ENCODE measurements at regions not wholly inside any gene's neighbourhood (a gene's known extent, or its start where the extent isn't known, plus 50 kb on each side); places are given as distances from the start of the nearest gene placed in this dataset.
"Not testable (repeated sequence)": the region's sequence is repeated elsewhere in the genome, so short reads cannot be mapped to it uniquely, and the experiment has no call there.

DNA sequence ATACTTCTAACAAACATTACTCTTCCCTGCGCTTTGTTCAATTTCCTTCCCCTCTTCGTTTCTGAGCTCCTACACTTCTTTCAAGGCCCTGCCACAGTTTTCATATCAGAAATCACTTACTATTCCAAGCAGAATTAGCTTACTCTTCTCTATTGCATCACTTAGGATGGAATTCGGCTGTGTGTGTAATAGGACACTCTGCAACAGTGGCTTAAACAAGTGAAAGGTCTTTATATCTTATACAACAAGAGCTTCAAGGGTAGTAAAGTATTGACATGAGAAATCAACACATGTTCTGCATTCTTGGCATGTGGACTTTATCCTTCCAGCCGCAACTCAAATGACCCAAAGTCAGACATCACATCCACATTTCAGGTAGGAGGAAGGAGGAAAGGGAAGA lies 279.6 kb downstream of the PCDH20 start:
- no peak for DNase-seq

DNA sequence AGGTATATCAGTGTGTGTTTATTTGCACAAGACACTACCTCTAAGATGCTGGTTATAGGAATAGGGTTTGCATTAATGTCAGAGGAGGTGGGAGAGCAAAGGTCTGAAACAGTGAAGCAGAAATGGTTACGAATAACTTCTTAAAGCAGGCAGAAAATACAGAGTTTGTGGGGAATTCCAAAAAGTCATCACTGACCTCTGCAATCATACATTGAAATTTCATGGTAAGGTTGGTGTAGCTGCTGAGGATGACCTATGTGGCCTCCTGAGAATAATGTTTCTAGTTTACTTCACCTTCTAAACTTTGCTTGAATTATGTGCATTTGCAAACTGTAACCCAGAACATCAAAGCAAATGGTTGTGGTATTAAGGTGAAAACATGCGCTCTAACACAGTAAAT lies 280.1 kb downstream of the PCDH20 start:
- DNase-seq, result no peak

DNA sequence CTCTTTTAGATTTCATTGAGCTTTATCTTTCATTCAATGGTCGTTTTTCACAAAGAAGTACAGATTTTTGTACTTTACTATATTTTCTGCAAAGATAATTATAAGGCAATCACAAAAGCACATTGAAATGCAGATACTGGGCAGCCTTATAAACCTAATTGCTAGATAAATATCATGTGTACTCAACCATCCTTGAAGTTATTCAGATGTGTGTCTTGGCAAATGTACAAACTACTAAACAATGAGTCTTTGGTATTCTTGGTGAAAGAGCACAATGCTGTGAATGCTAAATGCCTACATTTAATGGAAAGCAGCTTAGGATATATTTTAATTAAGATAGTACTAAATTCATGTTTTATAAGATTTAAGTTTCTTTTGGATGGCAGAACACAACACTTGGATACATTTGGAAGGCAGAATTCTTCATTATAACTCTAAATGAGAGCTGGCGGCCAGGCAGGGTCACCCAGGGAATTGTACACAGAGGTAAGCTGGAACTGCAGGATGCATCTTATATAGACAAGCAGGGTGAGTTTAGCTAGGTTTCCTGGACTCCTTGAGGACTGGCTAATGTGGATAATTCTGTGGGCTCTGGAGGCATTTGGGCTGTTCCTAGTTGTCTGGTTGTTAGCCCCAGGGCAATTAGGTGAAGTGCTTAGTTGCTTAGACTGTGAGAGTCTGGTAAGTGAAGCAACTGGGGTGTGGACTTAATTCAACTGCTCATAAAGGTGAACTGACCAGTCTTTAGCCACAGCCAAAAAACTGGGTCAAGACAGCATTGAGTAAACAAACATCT lies 286.6 kb downstream of the PCDH20 start:
- DNase-seq, result no peak

DNA sequence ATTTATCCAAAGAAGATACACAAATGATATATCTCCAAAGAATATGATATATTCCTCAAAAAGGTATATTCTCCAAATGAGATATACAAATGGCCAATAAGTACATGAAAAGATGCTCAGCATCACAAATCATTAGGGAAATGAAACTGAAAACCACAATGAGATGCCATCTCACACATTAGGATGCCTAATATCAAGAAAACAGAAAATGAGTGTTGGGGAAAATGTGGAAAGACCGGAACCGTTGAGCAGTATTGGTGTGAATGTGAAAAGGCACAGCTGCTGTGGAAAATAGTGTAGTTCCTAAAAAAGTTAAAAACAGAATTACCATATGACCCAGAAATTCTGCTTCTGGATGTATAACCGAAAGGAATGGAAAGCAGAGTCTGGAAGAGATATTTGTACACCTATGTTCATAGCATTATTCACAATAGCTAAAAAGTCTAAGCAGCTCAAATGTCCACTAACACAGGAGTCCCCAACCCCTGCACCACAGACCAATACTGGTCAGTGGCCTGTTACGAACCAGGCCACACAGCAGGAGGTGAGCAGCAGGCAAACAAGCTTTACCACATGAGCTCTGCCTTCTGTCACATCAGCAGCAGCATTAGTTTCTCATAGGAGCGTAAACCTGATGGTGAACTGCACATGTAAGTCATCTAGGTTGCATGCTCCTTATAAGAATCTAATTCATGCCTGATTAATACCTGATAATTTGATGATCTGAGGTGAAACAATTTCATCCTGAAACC lies 291.9 kb downstream of the PCDH20 start:
- no peak for DNase-seq

DNA sequence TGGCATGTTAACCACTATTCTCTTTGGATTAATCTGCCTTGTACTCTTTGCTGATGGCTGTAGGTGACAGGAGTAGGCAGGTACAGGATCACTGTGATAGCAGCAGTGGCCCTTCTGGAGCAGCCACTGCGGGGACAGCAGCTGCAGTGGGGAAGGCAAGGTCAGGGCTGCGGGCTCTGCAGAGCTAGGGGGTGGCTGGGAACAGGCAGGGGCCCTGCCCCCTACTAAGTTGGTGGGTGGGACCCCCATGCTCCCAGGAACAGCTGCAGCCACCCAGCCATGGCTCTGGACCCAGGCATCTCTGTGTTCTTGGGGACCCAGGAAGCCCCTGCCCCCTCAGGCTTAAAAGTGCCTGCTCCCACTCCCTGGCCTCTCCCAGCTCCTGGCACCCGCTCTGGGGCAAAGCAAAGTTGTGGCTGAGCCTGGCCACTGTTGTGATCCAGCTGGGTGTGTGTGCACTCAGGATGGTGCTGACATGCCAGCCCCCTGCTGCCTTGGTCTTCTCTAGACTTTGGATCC lies 302.4 kb downstream of the PCDH20 start:
- no peak for DNase-seq

DNA sequence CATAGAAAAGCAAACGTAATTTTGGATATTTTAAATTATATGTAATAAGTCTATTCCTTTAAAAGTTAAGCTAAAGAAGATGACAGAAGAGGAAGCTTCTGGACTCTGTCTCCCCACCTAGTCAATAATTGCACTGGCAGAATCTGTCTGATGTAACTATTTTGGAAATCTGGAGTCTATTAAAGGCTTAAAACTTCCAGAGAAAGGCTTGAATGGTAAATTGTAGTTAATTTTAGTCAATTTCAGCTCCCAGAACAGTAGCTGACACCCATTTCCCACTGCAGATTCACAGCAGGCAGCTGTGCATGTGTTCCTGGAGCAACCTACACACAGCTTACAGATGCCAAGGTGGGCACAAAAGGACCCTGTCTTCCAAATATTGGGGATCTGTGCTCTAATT lies 304.1 kb downstream of the PCDH20 start:
- no peak for DNase-seq

DNA sequence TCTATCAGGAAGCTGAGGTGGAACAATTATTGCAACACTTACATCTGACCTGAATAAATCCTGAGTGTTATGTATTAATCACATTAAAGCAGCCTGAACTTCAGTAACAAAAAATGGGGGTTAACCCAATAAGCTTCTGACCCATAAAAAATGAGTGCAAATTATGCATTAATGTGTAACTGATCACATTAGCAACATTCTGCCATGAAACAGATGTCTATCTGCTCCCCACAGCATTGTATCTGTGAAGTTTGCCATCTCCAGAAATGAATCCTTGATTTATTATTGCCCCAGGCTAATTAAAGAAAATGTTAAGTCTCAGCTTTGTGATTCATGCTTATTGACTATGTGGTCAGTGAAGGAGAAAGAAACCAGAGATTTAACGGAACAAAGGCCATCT lies 304.9 kb downstream of the PCDH20 start:
- no peak for DNase-seq

DNA sequence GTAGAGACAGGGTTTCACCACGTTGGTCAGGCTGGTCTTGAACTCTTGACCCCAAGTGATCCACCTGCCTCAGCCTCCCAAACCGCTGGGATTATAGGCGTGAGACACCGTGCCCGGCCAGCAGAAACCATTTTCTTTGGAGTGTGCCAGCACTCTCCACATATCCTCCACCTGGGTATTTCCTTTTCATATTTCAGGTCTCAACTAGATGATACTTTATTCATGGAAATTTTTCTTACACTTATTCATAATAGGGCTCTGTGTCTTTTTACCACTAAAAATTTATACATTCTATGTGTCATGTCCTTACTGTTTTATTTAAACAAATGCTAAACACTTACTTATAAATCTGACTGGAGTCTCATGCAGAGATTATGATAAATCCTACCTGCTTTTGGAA lies 305.9 kb downstream of the PCDH20 start:
- no peak for DNase-seq

DNA sequence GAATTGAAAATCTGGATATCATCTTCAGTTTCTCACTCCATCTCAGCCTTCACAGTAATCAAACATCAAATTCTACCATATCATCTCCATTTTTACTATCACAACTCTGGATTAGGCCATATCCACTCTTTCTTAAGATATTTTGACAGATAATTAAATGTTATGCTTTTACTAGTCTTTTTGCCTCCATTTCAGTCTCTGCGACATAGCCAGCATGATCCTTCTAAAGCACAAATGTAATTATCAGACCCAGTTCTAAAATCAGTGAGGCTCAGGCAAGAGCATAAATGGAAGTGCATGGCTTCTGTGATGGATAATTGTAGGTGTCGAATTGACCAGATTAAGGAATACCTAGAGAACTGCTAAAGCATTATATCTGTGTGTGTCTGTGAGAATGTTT lies 307.7 kb downstream of the PCDH20 start:
- no peak for DNase-seq

DNA sequence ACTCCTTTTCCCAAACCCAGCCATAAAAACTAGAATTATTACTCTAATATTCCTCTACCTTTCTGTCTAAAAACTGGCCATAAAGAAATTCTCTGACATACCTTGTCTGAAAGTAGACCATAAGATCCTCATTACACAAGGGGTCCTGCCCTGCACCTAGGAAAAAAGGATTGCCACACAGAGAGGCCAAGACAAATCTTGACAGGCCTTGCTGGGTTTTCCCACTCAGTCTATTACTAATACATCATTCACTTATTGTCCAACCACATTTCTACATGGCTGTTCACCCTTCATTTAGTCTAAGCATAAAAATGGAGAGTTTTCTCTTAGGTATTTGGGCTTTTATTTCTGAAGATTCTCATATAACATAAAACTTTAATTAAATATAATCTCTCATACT lies 319.8 kb downstream of the PCDH20 start:
- DNase-seq, result no peak

DNA sequence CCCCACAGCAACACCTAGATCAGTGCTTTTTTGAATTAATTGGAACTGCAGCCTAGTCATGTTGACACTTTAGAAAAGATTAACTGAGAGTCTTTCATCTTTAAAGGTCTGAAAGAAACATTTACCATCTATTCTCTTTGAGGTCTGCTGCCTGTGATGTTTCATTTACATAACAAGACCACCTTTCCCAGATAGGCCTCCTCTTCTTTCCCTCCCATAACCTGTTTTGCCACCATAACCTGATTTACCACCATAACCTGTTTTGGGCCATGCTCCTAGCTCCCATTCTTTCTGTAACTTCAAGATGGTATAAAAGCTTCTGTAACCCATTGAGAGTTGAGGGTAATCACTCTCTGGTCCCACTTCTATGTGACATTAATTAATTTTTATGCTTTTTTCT lies 320.8 kb downstream of the PCDH20 start:
- no peak for DNase-seq

DNA sequence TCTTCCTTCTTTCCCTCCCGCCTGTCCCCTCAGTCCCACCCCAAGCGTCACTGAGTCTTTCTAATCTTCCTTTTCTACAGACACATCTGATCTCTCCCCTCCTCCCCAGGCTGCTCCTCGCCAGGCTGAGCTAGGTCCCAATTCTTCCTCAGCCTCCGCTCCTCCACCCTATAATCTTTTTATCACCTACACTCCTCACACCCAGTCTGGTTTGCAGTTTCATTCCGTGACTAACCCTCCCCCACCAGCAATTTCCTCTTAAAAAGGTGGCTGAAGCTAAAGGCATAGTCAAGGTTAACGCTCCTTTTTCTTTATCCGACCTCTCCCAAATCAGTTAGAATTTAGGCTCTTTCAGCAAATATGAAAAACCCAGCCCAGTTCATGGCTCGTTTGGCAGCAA lies 325.8 kb downstream of the PCDH20 start:
- not testable (repeated sequence) for DNase-seq

DNA sequence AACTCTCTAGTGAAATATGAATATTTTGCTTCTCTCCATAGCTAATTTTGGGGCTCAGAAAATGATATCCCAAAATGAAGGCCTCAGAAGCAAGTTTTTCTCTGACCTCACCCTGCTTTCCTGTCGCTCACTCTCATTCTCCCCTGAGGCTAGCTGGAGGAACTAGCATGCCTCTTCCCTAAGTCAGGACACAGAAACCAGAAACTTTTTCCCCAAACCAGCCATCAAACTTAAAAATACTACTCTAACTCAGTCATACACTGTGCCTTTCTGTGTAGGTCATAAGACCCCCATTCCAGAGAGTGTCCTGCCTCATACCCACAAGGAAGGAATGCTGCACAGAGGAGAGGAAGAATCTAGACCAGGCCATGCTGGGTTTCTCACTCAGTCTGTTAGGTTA lies 329.6 kb downstream of the PCDH20 start:
- no peak for DNase-seq

DNA sequence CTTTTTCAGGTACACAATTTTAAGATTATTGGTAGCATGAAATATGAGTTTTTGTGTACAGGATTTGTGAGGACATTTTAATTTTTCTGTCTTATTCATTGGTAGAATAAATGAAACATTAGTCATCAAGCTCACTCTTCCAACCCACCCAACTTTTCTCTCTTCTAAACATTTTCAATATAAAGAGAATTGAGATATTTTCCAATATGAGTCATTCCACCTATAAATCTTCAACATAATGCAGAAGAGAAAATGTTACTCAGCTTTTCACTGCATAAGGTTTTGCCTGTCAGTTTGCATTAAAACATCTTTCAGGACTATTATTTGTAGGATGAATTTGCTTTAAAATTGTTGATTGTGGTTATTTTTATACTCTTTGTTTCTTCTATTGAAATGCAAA lies 330.7 kb downstream of the PCDH20 start:
- DNase-seq, result no peak

DNA sequence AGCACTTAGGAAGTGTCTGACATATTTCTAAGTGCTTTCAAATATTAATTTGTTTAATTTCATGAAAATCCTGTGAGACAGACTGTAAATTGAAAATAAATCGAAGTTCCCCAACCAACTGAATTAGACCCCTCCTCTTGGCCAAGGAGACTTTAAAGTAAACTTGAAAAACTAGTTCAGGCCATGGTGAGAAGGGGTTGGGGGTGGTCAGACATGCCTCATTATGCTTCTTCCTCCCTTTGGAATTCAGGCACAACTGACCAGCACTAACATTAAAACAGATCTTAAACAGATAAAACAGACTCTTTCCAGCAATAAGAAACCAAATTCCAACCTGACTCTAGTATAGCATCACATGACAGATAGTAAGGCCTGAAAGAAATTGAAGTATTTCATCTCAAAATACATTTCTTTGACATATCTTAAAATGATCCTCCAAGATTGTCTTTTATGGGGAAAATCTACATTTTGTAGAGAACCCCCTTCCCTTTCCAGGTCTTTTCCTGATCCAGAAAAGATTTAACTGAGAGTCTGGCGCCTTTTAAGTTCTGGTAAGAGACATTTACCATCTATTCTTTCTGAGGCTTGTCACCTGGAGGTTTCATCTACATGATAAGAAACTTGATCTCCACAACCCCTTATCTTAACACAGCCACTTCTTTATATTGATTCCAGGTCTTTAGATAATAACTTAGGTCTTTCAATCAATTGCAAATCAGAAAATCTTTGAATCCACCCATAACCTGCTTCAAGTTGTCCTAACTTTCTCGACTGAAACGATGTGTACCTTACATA lies 336.5 kb downstream of the PCDH20 start:
- DNase-seq, result no peak

DNA sequence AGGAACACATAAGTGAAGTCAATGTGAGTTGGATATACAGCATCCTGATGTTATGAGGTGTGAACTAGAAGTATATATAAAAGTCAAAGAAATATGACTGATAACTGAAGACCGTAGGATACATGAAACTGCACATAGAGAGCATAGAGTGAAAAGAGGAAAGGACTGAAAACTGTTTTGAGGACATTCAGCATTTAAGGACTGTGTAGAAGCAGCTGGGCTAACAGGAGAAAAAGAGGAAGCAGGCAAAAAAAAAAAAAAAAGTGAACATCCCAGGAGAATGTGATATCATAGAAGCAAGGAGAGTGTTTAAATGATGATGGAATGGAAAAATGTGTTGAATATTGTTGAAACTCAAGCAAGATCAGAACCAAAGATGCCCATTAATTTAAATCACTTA lies 363.5 kb downstream of the PCDH20 start:
- no peak for DNase-seq

DNA sequence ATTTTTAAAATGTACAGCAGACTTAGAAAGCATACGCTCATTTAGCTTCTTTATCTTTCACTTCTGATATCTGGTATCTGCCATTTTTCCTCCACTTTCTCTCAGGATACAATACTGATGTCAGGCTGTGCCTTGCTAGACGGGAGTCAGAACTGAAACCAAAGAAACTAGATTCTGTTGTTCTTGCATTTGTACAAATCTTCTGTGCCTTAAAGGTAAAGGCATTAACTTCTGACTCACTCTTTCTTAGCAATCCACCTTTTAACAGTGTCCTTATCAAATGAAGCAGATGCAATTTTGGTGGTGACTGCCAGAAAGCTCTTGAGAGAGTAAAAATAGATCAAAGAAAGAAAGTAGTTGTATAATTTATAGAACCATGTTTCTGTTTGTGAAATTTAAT lies 370.4 kb downstream of the PCDH20 start:
- DNase-seq, result no peak

DNA sequence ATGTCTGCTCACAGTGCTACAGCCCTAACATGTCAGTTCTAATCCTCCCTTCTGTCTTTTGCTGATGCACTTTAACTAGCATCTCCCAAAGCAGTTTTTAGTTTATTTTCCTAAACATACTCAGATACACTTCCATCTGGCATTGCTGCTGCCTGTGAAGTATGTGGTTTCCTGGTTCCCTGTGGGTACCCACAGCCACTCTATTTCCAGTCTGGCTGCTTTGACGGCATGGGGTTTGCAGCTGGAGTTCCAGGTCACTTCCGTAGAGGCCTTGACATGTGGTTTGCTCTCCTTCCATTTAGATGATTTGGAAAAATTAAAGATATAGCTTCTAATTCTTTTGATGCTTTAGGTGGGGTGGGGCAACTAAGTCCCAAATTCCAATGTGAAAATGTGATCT lies 375.5 kb downstream of the PCDH20 start:
- DNase-seq, result no peak

DNA sequence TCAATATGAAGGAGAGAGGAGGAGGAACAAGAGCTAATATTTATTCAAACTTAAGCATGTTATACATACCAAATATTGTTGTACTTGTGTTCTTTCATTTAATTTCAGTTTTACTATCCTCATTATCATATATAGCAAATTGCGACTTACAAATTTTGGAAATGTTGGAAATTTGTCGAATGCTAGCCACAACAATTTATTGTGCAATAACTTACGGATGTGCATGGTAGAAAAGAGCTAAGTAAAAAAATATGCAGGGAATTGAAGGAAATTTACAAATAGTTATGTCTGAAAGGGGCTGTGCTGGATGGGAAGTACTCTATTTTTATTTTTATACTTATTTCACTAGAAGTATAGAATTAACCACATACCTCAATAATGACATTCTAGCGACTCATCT lies 376.3 kb downstream of the PCDH20 start:
- DNase-seq, result no peak

DNA sequence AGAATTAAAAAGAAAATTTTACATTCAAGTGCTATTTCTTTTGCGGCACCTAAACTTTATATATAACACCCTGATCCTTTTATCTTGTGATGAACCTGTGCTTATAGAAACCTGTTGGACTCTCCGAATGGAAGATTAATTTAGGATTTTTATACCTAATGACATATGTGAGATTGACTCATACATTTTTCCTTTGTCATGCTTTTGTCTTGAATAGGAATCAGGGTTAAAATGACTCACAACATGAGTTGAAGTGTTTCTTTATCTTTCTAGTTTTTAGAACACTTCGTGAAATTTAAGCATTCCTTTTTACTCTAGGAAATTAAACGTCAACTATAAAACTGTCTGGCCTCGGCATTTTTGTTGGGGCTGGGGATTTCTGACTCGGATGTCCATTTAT lies 378.9 kb downstream of the PCDH20 start:
- DNase-seq, result no peak

DNA sequence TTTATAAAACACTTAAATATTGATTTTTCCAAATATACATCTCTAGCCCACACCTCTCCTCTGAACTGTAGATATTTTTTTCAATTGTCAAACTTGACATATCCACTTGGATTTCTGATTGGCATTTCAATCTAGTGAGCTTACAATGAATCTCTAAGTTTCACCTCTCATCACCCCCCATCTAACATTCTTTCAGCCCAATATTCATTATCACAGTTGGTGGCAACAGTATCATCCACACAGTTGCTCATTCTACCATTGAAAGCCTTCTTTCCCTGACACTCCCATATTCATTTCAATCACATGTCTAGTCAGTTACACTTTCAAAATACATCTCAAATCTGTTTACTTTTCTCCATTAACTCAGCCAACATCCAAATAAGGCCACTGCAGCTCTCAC lies 385.2 kb downstream of the PCDH20 start:
- no peak for DNase-seq

DNA sequence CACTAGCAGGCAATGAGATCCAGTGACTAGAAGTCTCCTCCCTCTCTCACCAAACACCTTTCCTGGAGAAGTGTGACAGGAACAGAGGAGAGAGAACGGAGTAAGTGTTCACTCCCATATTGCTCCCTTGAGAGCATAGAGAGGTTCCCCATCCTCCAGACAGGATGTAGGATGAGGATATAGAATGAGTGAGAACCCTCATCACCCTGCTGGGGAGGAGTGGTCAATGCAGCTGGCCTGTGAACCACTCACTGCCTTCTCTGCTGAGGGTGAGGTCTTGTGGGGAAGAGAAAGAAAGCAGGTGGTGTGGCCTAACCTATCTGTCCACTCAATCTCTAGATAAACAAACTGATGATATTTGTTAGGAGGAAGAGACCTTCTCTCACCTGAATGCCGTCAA lies 386.6 kb downstream of the PCDH20 start:
- no peak for DNase-seq

DNA sequence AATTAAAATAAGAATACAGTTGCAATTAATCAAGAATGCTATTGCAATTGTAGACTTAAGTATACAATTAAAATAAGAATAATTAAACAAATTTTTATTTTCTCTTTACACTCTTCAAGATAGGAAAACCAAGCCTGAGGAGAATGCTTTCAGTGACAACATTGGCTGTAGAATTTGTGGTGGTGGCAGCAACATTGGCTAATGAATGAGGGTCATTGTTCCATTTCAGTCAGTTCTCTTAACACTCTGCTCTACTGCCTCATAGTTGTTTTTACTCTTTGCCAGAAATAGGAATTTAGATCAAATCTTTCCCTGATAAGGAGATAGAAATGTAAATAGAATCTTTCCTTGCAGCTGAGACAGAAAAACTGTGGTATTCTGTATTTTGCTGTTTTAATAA lies 391.6 kb downstream of the PCDH20 start:
- DNase-seq, result no peak

DNA sequence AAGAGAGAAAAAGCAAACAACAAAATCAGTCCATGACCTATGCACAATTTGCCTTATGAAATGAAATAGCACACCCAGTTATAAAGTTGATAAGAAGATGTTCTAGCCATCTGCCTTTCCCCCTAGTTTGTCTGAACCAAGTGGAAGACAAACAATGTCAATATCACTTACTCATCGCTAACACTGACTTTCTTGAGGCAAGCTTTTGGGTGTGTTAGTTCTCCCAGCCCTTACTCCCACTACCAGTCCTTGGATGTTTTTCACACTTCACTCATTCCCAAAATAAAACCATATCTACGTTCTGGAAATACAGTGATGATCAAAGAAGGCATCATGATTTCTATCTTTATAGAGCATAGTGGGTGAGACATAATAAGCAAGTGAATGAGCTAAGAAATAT lies 393.8 kb downstream of the PCDH20 start:
- no peak for DNase-seq

All from AML-193 (cell line).